Heart left ventricle (tissue), 13 donors: ENCODE measurements at regions not wholly inside any gene's neighbourhood (a gene's known extent, or its start where the extent isn't known, plus 50 kb on each side); places are given as distances from the start of the nearest gene placed in this dataset.

Source experiments
- POLR2A ChIP-seq, 2 donors: fragments of 450-650 bp; IDR thresholded peaks; one replicate each; pipeline ENCODE4 v1.6.1; 2017; ENCODE audit warnings: antibody characterized with exemption in 2 of 2, mild to moderate bottlenecking in 2 of 2, moderate library complexity in 2 of 2
- TF ChIP-seq, protein P1 (sequence below), 12 donors: fragments of 200-600 bp; sonication (generic) in 4 of 12; IDR thresholded peaks; one replicate each; pipeline versions ENCODE4 v1.5.0 to v1.8.0; 2018 to 2022; ENCODE audit warnings: antibody characterized with exemption in 12 of 12, mild to moderate bottlenecking in 5 of 12
- donor health status: ischemic (EF 13 %, LVEDD 7.1; RV severe dilation, severe dysfunction).
- donor health status: DM: no; HTN: yes; CAD: no.
- donor health status: DM: no; HTN: no; CAD: no.
- donor health status: ischemic (EF 25% LVEDD 6.9; RV normal size, moderate dysfunction).
- donor health status: ischemic (EF 25% LVEDD 5.7; RV mildly dilated, moderate dysfunction).
- donor health status: ischemic (EF 35%, LVEDD 5.7; RV mildly dilated, moderate dysfunction).
- donor health status: nonischemic (EF 11% LVEDD 7.7; RV severe dilation, severe dysfunction).
- donor health status: DM: yes; HTN: yes; CAD: no.
- donor health status: PGD.
- donor health status: ischemic (EF 29% LVEDD 5.4; RV normal size, mild dysfunction).
- donor health status: nonischemic (EF 23%, LVEDD 6.1; RV moderate dilation, normal function).

DNA sequence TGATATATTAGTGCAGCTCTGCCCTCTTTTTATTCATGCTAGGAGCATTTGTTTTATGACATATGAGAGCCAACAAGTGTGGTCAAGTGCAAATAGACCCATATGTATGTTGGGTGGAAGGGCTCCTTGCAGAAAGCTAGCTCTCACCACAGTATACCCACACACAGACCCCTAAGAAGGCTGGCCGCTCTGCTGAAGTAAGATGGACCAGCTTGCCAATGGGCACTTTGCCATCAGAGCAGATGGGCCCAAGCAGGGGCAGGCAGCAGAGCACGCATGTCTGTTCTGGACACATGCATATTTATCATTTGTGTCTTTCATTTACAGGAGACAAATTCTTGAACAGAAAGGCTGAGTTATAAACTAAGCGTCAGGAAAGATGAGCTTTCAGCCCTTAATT is 187.5 kb upstream of the DTNA start:
- TF ChIP-seq, protein P1, sequence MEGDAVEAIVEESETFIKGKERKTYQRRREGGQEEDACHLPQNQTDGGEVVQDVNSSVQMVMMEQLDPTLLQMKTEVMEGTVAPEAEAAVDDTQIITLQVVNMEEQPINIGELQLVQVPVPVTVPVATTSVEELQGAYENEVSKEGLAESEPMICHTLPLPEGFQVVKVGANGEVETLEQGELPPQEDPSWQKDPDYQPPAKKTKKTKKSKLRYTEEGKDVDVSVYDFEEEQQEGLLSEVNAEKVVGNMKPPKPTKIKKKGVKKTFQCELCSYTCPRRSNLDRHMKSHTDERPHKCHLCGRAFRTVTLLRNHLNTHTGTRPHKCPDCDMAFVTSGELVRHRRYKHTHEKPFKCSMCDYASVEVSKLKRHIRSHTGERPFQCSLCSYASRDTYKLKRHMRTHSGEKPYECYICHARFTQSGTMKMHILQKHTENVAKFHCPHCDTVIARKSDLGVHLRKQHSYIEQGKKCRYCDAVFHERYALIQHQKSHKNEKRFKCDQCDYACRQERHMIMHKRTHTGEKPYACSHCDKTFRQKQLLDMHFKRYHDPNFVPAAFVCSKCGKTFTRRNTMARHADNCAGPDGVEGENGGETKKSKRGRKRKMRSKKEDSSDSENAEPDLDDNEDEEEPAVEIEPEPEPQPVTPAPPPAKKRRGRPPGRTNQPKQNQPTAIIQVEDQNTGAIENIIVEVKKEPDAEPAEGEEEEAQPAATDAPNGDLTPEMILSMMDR (IDR thresholded peaks at IDR 0.05), result no peak
- TF ChIP-seq POLR2A (IDR thresholded peaks at IDR 0.05), result no peak
